Spleen (tissue), 7 donors: ENCODE measurements at regions not wholly inside any gene's neighbourhood (a gene's known extent, or its start where the extent isn't known, plus 50 kb on each side); places are given as distances from the start of the nearest gene placed in this dataset.

Source experiments
- POLR2A ChIP-seq, 3 donors: fragments of 450-650 bp; IDR thresholded peaks; one replicate each; pipeline ENCODE4 v1.5.1; 2017; ENCODE audit warnings: antibody characterized with exemption in 3 of 3, mild to moderate bottlenecking in 1 of 3
- POLR2AphosphoS5 ChIP-seq, 3 donors: sonication (generic); formaldehyde crosslinking; IDR thresholded peaks; one replicate each; pipeline ENCODE4 v1.5.1; 2017; ENCODE audit warnings: antibody characterized with exemption in 3 of 3
- TF ChIP-seq, protein P1 (sequence below), 11 experiments: fragments of 200-600 bp in 7 of 11; fragments of 450-650 bp in 4 of 11; sonication (generic) in 4 of 11; IDR thresholded peaks in 8 of 11; conservative IDR thresholded peaks in 3 of 11; 1 replicate in 7 of 11; 2 replicates in 4 of 11; pipeline versions ENCODE4 v1.4.0 to v1.8.0; 2016 to 2021; ENCODE audit warnings: antibody characterized with exemption in 11 of 11, inconsistent platforms in 4 of 11, mild to moderate bottlenecking in 1 of 11
- donor health status: DM: no; HTN: no; CAD: no; lungs with moderate emphysema.
- donor health status: DM: no; HTN: no; CAD: no.
- donor health status: DM: no; HTN: no; CAD: no.

DNA sequence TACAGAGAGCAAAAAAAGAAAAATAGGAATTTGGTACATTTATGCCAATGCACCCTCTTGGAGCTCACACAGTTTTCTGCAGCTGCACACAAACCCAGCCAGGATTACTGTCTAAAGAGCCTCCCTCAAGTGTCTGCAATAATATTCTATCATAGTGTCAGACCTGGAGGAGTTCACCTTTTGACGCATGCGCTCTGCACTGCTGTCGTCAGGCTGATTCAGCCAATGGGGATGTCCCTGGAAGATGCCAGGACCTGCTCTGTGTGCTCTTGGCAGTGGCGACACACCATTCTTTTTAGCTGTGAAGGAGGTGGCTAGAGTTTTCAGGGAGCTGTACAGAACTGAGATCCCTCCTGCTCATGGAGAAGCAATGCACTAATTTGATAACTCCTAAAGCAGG lies 249.0 kb upstream of the KIRREL3 start:
- TF ChIP-seq POLR2AphosphoS5 (IDR thresholded peaks at IDR 0.05) (no peak), POLR2A (IDR thresholded peaks at IDR 0.05) (no peak)
- TF ChIP-seq, protein P1, sequence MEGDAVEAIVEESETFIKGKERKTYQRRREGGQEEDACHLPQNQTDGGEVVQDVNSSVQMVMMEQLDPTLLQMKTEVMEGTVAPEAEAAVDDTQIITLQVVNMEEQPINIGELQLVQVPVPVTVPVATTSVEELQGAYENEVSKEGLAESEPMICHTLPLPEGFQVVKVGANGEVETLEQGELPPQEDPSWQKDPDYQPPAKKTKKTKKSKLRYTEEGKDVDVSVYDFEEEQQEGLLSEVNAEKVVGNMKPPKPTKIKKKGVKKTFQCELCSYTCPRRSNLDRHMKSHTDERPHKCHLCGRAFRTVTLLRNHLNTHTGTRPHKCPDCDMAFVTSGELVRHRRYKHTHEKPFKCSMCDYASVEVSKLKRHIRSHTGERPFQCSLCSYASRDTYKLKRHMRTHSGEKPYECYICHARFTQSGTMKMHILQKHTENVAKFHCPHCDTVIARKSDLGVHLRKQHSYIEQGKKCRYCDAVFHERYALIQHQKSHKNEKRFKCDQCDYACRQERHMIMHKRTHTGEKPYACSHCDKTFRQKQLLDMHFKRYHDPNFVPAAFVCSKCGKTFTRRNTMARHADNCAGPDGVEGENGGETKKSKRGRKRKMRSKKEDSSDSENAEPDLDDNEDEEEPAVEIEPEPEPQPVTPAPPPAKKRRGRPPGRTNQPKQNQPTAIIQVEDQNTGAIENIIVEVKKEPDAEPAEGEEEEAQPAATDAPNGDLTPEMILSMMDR (IDR thresholded peaks at IDR 0.05 in 8 of 11, conservative IDR thresholded peaks at IDR 0.05 in 3 of 11): no peak
